CD14-positive monocyte (primary cell): ENCODE measurements at regions not wholly inside any gene's neighbourhood (a gene's known extent, or its start where the extent isn't known, plus 50 kb on each side); places are given as distances from the start of the nearest gene placed in this dataset.

ENCODE experiments used
- DNase-seq, 3 donors: peaks; one replicate each; pipeline ENCODE4 v3.0.0-alpha.2; 2011 to 2022
- H2AFZ ChIP-seq: 2 replicates; pipeline ENCODE4 v1.6.0; 2012; ENCODE audit warnings: mild to moderate bottlenecking, low read depth, low read length, inconsistent platforms; ENCODE audit not compliant: insufficient read depth, poor library complexity, severe bottlenecking
- H3K27ac ChIP-seq, 2 donors: 1 replicate in 1 of 2; 2 replicates in 1 of 2; pipeline ENCODE4 v1.5.1; 2012 to 2013; ENCODE audit warnings: low read length in 2 of 2, control low read depth in 1 of 2, inconsistent platforms in 1 of 2, low read depth in 1 of 2, mild to moderate bottlenecking in 1 of 2
- H3K27me3 ChIP-seq, 2 donors: one replicate each; pipeline versions ENCODE4 v1.6.0 to v1.6.1; 2011 to 2013; ENCODE audit warnings: low read length in 2 of 2; ENCODE audit not compliant: control insufficient read depth in 2 of 2, insufficient read depth in 2 of 2
- H3K36me3 ChIP-seq, 2 donors: replicated peaks in 1 of 2; 1 replicate in 1 of 2; 2 replicates in 1 of 2; pipeline versions ENCODE4 v1.5.1 to v1.6.1; 2012 to 2013; ENCODE audit warnings: low read length in 2 of 2, control low read depth in 1 of 2, inconsistent platforms in 1 of 2, mild to moderate bottlenecking in 1 of 2; ENCODE audit not compliant: insufficient read depth in 2 of 2, control insufficient read depth in 1 of 2
- H3K4me1 ChIP-seq, 2 donors: 1 replicate in 1 of 2; 2 replicates in 1 of 2; pipeline versions ENCODE4 v1.5.1 to v1.6.1; 2012 to 2013; ENCODE audit warnings: low read length in 2 of 2, control low read depth in 1 of 2, inconsistent platforms in 1 of 2, mild to moderate bottlenecking in 1 of 2, moderate library complexity in 1 of 2; ENCODE audit not compliant: insufficient read depth in 2 of 2, control insufficient read depth in 1 of 2
- H3K4me2 ChIP-seq: replicated peaks from 2 replicates; pipeline ENCODE3; 2012; ENCODE audit warnings: low read length, moderate library complexity, mild to moderate bottlenecking; ENCODE audit not compliant: poor library complexity, severe bottlenecking; ENCODE audit errors: extremely low read depth
- H3K4me3 ChIP-seq, 3 experiments: fragments of 200-600 bp in 1 of 3; sonication (generic) in 1 of 3; replicated peaks in 1 of 3; 1 replicate in 2 of 3; 2 replicates in 1 of 3; pipeline ENCODE4 v1.5.1; 2011 to 2013; ENCODE audit warnings: low read length in 3 of 3, mild to moderate bottlenecking in 3 of 3, control low read depth in 2 of 3, low read depth in 2 of 3, inconsistent platforms in 1 of 3, moderate library complexity in 1 of 3
- H3K79me2 ChIP-seq: 2 replicates; pipeline ENCODE4 v1.6.0; 2012; ENCODE audit warnings: mild to moderate bottlenecking, control low read depth, inconsistent platforms, low read length, moderate library complexity; ENCODE audit not compliant: insufficient read depth
- H3K9ac ChIP-seq: 2 replicates; pipeline ENCODE4 v1.6.0; 2017; ENCODE audit warnings: low read length, mild to moderate bottlenecking; ENCODE audit not compliant: insufficient read depth, poor library complexity, severe bottlenecking
- H3K9me3 ChIP-seq, 2 donors: replicated peaks in 1 of 2; 1 replicate in 1 of 2; 2 replicates in 1 of 2; pipeline versions ENCODE4 v1.5.1 to v1.6.1; 2012 to 2013; ENCODE audit warnings: low read length in 2 of 2, control low read depth in 1 of 2; ENCODE audit not compliant: control insufficient read depth in 1 of 2, insufficient read depth in 1 of 2
- H4K20me1 ChIP-seq: 2 replicates; pipeline ENCODE4 v1.6.0; 2012; ENCODE audit warnings: mild to moderate bottlenecking, low read length, control low read depth, moderate library complexity; ENCODE audit not compliant: insufficient read depth
- H3K27ac Mint-ChIP-seq, 7 donors: one replicate each; pipeline ENCODE4 v1.8.0; 2020; ENCODE audit warnings: mild to moderate bottlenecking in 7 of 7, mixed read lengths in 7 of 7, moderate library complexity in 6 of 7, inconsistent platforms in 2 of 7
- H3K27me3 Mint-ChIP-seq, 3 donors: one replicate each; pipeline ENCODE4 v1.8.0; 2021 to 2022; ENCODE audit warnings: low read depth in 3 of 3, mild to moderate bottlenecking in 3 of 3, mixed read lengths in 3 of 3, moderate library complexity in 3 of 3, inconsistent platforms in 1 of 3
- H3K36me3 Mint-ChIP-seq, 2 donors: one replicate each; pipeline ENCODE4 v1.8.0; 2020; ENCODE audit warnings: mixed read lengths in 2 of 2, inconsistent platforms in 1 of 2, mild to moderate bottlenecking in 1 of 2
- H3K4me1 Mint-ChIP-seq: one replicate; pipeline ENCODE4 v1.8.0; 2020; ENCODE audit warnings: mild to moderate bottlenecking, mixed read lengths
- H3K4me3 Mint-ChIP-seq, 2 donors: one replicate each; pipeline ENCODE4 v1.8.0; 2020; ENCODE audit warnings: mild to moderate bottlenecking in 2 of 2, mixed read lengths in 2 of 2, moderate library complexity in 1 of 2
- H3K9me3 Mint-ChIP-seq, 7 donors: one replicate each; pipeline ENCODE4 v1.8.0; 2020 to 2022; ENCODE audit warnings: mixed read lengths in 7 of 7, mild to moderate bottlenecking in 6 of 7, moderate library complexity in 6 of 7, inconsistent platforms in 2 of 7
- WGBS: methylation state at CpG from one replicate; pipeline ENCODE4 v1.1.5; 2013; ENCODE audit warnings: missing lambda C conversion rate; ENCODE audit not compliant: insufficient coverage; 5-methylcytosine and 5-hydroxymethylcytosine counted together
- intact Hi-C, 2 donors: fragments of 100-400 bp; cut with micrococcal nuclease; formaldehyde crosslinking; loops; one replicate each; pipeline versions ENCODE4 v1.15.0 to v1.15.1; 2023
- TF ChIP-seq, protein P1 (sequence below): fragments of 200-600 bp; IDR thresholded peaks from one replicate; pipeline ENCODE4 v1.8.0; 2022; ENCODE audit warnings: antibody characterized with exemption, mild to moderate bottlenecking

- peaks cover 0 to 2% (median 0%) of the 10 kb centered on the region in 3 donors for H3K27me3 Mint-ChIP-seq
- no peak overlapping the region for H3K27ac ChIP-seq
- intact Hi-C loops: no loop called here
Measured at GRCh38 chr4:100657187-100657586, 139.4 kb upstream of the EMCN start.

GRCh38 chr4:100651499-100652175 is 133.8 kb upstream of the EMCN start:
- no peak overlapping the region for H3K4me3 Mint-ChIP-seq
- H3K36me3 Mint-ChIP-seq: no peaks in the 10 kb centered on the region
- intact Hi-C loops: no loop called here
- Histone ChIP-seq H3K4me2 (no peak overlapping the region), H3K36me3 (no peaks in the 10 kb centered on the region), H3K9me3 (no peaks in the 10 kb centered on the region), H3K27me3 (no peaks in the 10 kb centered on the region), H3K4me1 (peaks cover 9 to 12% of the 10 kb centered on the region in 2 donors), H3K9ac (no peak overlapping the region), H2AFZ (no peak overlapping the region), H4K20me1 (no peaks in the 10 kb centered on the region), H3K79me2 (no peaks in the 10 kb centered on the region), H3K27ac (no peak overlapping the region), H3K4me3 (no peak overlapping the region)
- H3K9me3 Mint-ChIP-seq: no peaks in the 10 kb centered on the region
- H3K27me3 Mint-ChIP-seq: peaks cover 0 to 2% (median 0%) of the 10 kb centered on the region in 3 donors
- no peak overlapping the region for H3K27ac Mint-ChIP-seq
- no CpG with 5 or more reads among the region's 3 CpGs for WGBS
- TF ChIP-seq, protein P1, sequence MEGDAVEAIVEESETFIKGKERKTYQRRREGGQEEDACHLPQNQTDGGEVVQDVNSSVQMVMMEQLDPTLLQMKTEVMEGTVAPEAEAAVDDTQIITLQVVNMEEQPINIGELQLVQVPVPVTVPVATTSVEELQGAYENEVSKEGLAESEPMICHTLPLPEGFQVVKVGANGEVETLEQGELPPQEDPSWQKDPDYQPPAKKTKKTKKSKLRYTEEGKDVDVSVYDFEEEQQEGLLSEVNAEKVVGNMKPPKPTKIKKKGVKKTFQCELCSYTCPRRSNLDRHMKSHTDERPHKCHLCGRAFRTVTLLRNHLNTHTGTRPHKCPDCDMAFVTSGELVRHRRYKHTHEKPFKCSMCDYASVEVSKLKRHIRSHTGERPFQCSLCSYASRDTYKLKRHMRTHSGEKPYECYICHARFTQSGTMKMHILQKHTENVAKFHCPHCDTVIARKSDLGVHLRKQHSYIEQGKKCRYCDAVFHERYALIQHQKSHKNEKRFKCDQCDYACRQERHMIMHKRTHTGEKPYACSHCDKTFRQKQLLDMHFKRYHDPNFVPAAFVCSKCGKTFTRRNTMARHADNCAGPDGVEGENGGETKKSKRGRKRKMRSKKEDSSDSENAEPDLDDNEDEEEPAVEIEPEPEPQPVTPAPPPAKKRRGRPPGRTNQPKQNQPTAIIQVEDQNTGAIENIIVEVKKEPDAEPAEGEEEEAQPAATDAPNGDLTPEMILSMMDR: no peak
- peak; percentile 3 to 21 (median 11) for DNase-seq
- peaks cover 10% of the 10 kb centered on the region for H3K4me1 Mint-ChIP-seq

More at GRCh38 chr4:100657187-100657586, 139.4 kb upstream of the EMCN start:
- Histone ChIP-seq H3K4me3 (no peak overlapping the region), H4K20me1 (no peaks in the 10 kb centered on the region), H3K79me2 (no peaks in the 10 kb centered on the region), H3K27me3 (no peaks in the 10 kb centered on the region), H3K36me3 (no peaks in the 10 kb centered on the region), H3K9ac (no peak overlapping the region), H3K4me1 (peaks cover 0 to under 1% of the 10 kb centered on the region in 2 donors), H2AFZ (no peak overlapping the region), H3K9me3 (no peaks in the 10 kb centered on the region), H3K4me2 (no peak overlapping the region)
- Mint-ChIP-seq H3K9me3 (peaks cover 0 to 1% (median 0%) of the 10 kb centered on the region in 7 donors), H3K36me3 (no peaks in the 10 kb centered on the region), H3K4me3 (no peak overlapping the region), H3K4me1 (peaks cover 2% of the 10 kb centered on the region), H3K27ac (no peak overlapping the region)
- DNase-seq: no peak
- TF ChIP-seq, protein P1: no peak
